HCT116 (cell line): ENCODE measurements at regions not wholly inside any gene's neighbourhood (a gene's known extent, or its start where the extent isn't known, plus 50 kb on each side); places are given as distances from the start of the nearest gene placed in this dataset.

Experiments
- ATAC-seq: fragments of 200-7000 bp; cut with Tn5 transposase; 2 replicates; pipeline ENCODE4 v1.9.1; 2020; ENCODE audit warnings: mild to moderate bottlenecking, moderate library complexity
- BruUV-seq: library from RNA; stranded (reverse); fragments of 400-500 nt; replicated peaks from 2 replicates; lab custom pipeline; 2021; lab: Mats Ljungman, UMichigan
- CTCF ChIA-PET: fragments of 300-600 bp; sonication (Branson Sonifier 250); formaldehyde crosslinking; loops from one replicate; lab custom pipeline; 2021; ENCODE audit warnings: antibody characterized with exemption; lab: Charles Lee
- POLR2A ChIA-PET: fragments of 300-600, 350-600 bp; sonication (Branson Sonifier 250); formaldehyde crosslinking; loops from one replicate; lab custom pipeline; 2021; ENCODE audit warnings: antibody characterized with exemption; lab: Charles Lee
- RAD21 ChIA-PET, 2 experiments: fragments of 300-600 bp; sonication (Branson Sonifier 250); formaldehyde crosslinking; loops; one replicate each; lab custom pipeline; 2023; ENCODE audit warnings: low total read pairs in 2 of 2; ENCODE audit not compliant: uncharacterized antibody in 2 of 2, unreplicated experiment in 2 of 2, low non-redundant PET in 1 of 2; lab: Charles Lee
- DNase-seq: peaks from one replicate; pipeline ENCODE4 v3.0.0-alpha.2; 2010; ENCODE audit warnings: low read depth, low spot score
- H2AFZ ChIP-seq: fragments of 200-600 bp; shearing (Covaris generic), sonication (generic); 2 replicates; pipeline ENCODE4 v1.6.1; 2017; ENCODE audit warnings: low read depth, mixed run types, mixed read lengths, antibody characterized with exemption, low read length; ENCODE audit not compliant: poor library complexity, severe bottlenecking
- H3K27ac ChIP-seq: 2 replicates; pipeline ENCODE4 v1.5.1; 2012; ENCODE audit warnings: low read depth, low read length
- H3K27me3 ChIP-seq: fragments of 200-600 bp; sonication (generic); 2 replicates; pipeline ENCODE4 v1.6.1; 2016; ENCODE audit warnings: mixed run types, low read length, mixed read lengths; ENCODE audit not compliant: insufficient read depth
- H3K36me3 ChIP-seq, 2 experiments: fragments of 200-500 bp in 1 of 2; fragments of 200-600 bp in 1 of 2; sonication (Bioruptor generic) in 1 of 2; sonication (generic) in 1 of 2; 2 replicates each; pipeline versions ENCODE4 v1.5.1 to v1.6.1; 2014 to 2016; ENCODE audit warnings: low read length in 2 of 2, inconsistent platforms in 1 of 2, mixed read lengths in 1 of 2, mixed run types in 1 of 2; ENCODE audit not compliant: insufficient read depth in 2 of 2, control insufficient read depth in 1 of 2
- H3K4me1 ChIP-seq, 2 experiments: fragments of 200-600 bp in 1 of 2; sonication (generic) in 1 of 2; 2 replicates each; pipeline versions ENCODE4 v1.5.1 to v1.6.1; 2012 to 2017; ENCODE audit warnings: low read length in 2 of 2, inconsistent platforms in 1 of 2, mild to moderate bottlenecking in 1 of 2, mixed read lengths in 1 of 2, mixed run types in 1 of 2, moderate library complexity in 1 of 2; ENCODE audit not compliant: insufficient read depth in 2 of 2, control insufficient read depth in 1 of 2
- H3K4me2 ChIP-seq: fragments of 200-600 bp; sonication (generic); 2 replicates; pipeline ENCODE4 v1.6.1; 2017; ENCODE audit warnings: mixed run types, low read length, mixed read lengths
- H3K4me3 ChIP-seq, 2 experiments: fragments of 200-600 bp in 1 of 2; sonication (generic) in 1 of 2; replicated peaks in 1 of 2; 2 replicates each; pipeline ENCODE4 v1.5.1; 2011 to 2016; ENCODE audit warnings: low read length in 2 of 2, control low read depth in 1 of 2, low read depth in 1 of 2, mild to moderate bottlenecking in 1 of 2, mixed read lengths in 1 of 2, mixed run types in 1 of 2
- H3K79me2 ChIP-seq: fragments of 200-600 bp; sonication (generic); 2 replicates; pipeline ENCODE4 v1.6.1; 2017; ENCODE audit warnings: mild to moderate bottlenecking, mixed run types, low read length, moderate library complexity, mixed read lengths; ENCODE audit not compliant: insufficient read depth
- H3K9ac ChIP-seq: fragments of 200-600 bp; sonication (generic); 2 replicates; pipeline ENCODE4 v1.6.1; 2016; ENCODE audit warnings: low read length, mixed read lengths
- H3K9me2 ChIP-seq: fragments of 200-600 bp; sonication (generic), shearing (Covaris generic); 2 replicates; pipeline ENCODE4 v1.6.1; 2017; ENCODE audit warnings: mixed run types, mild to moderate bottlenecking, moderate library complexity; ENCODE audit not compliant: insufficient read depth
- H3K9me3 ChIP-seq, 2 experiments: fragments of 200-500 bp in 1 of 2; fragments of 200-600 bp in 1 of 2; sonication (Bioruptor generic) in 1 of 2; sonication (generic) in 1 of 2; 2 replicates each; pipeline ENCODE4 v1.6.1; 2014 to 2017; ENCODE audit warnings: low read length in 2 of 2, mixed read lengths in 2 of 2, inconsistent platforms in 1 of 2, low read depth in 1 of 2, mild to moderate bottlenecking in 1 of 2, mixed run types in 1 of 2, moderate library complexity in 1 of 2; ENCODE audit not compliant: control insufficient read depth in 1 of 2, insufficient read depth in 1 of 2
- H4K20me1 ChIP-seq: fragments of 200-600 bp; sonication (generic), shearing (Covaris generic); 2 replicates; pipeline ENCODE4 v1.6.1; 2017; ENCODE audit warnings: mixed run types, mild to moderate bottlenecking, moderate library complexity; ENCODE audit not compliant: insufficient read depth
- ATF3 ChIP-seq: IDR thresholded peaks from 2 replicates; pipeline ENCODE4 v1.6.1; 2012
- CBX3 ChIP-seq: IDR thresholded peaks from 2 replicates; pipeline ENCODE4 v1.6.1; 2012; ENCODE audit warnings: low read depth
- CTCF ChIP-seq, 3 experiments: fragments of 200-600 bp in 1 of 3; sonication (generic) in 1 of 3; IDR thresholded peaks in 2 of 3; conservative IDR thresholded peaks in 1 of 3; 2 replicates each; pipeline ENCODE4 v1.5.1; 2012 to 2017; ENCODE audit warnings: low read depth in 2 of 3, low read length in 2 of 3, antibody characterized with exemption in 1 of 3, borderline replicate concordance in 1 of 3, control low read depth in 1 of 3, mild to moderate bottlenecking in 1 of 3, mixed read lengths in 1 of 3, mixed run types in 1 of 3, moderate library complexity in 1 of 3; ENCODE audit not compliant: insufficient read depth in 1 of 3
- EGR1 ChIP-seq: IDR thresholded peaks from 2 replicates; pipeline ENCODE4 v1.6.1; 2012; ENCODE audit warnings: low read depth
- ELF1 ChIP-seq: IDR thresholded peaks from 2 replicates; pipeline ENCODE4 v1.6.1; 2012; ENCODE audit warnings: low read depth, borderline replicate concordance
- EZH2phosphoT487 ChIP-seq: fragments of 200-600 bp; IDR thresholded peaks from 2 replicates; pipeline ENCODE4 v1.6.1; 2018; ENCODE audit warnings: antibody characterized with exemption, borderline replicate concordance
- FOSL1 ChIP-seq: IDR thresholded peaks from 2 replicates; pipeline ENCODE4 v1.6.1; 2012; ENCODE audit warnings: low read depth
- JUND ChIP-seq: IDR thresholded peaks from 2 replicates; pipeline ENCODE4 v1.6.1; 2012
- MAX ChIP-seq: IDR thresholded peaks from 2 replicates; pipeline ENCODE4 v1.6.1; 2012
- POLR2A ChIP-seq: IDR thresholded peaks from 2 replicates; pipeline ENCODE4 v1.7.0; 2011; ENCODE audit warnings: borderline replicate concordance; ENCODE audit not compliant: insufficient read depth, insufficient read length; ENCODE audit errors: extremely low read depth
- POLR2AphosphoS5 ChIP-seq: IDR thresholded peaks from 2 replicates; pipeline ENCODE4 v1.6.1; 2011; ENCODE audit warnings: mild to moderate bottlenecking, low read depth, low read length, moderate library complexity
- RAD21 ChIP-seq: IDR thresholded peaks from 2 replicates; pipeline ENCODE4 v1.6.1; 2012; ENCODE audit warnings: low read depth, mild to moderate bottlenecking
- REST ChIP-seq: IDR thresholded peaks from 2 replicates; pipeline ENCODE4 v1.6.1; 2012; ENCODE audit warnings: low read depth
- SIN3A ChIP-seq: IDR thresholded peaks from 2 replicates; pipeline ENCODE4 v1.6.1; 2012; ENCODE audit warnings: low read depth
- SP1 ChIP-seq: IDR thresholded peaks from 2 replicates; pipeline ENCODE4 v1.6.1; 2012; ENCODE audit warnings: low read depth
- SRF ChIP-seq: IDR thresholded peaks from 2 replicates; pipeline ENCODE4 v1.6.1; 2012; ENCODE audit warnings: low read depth
- TCF7L2 ChIP-seq: IDR thresholded peaks from 2 replicates; pipeline ENCODE4 v1.7.0; 2011; ENCODE audit warnings: borderline replicate concordance, inconsistent platforms; ENCODE audit not compliant: insufficient read depth, insufficient read length; ENCODE audit errors: extremely low read depth
- ZBTB33 ChIP-seq: IDR thresholded peaks from 2 replicates; pipeline ENCODE4 v1.6.1; 2011; ENCODE audit warnings: mild to moderate bottlenecking, low read length, moderate library complexity; ENCODE audit not compliant: insufficient replicate concordance; ENCODE audit errors: extremely low read depth
- ZFX ChIP-seq: fragments of 450-650 bp; IDR thresholded peaks from 2 replicates; pipeline ENCODE4 v1.6.1; 2017
- ZNF274 ChIP-seq: fragments of 200-500 bp; sonication (Bioruptor generic); IDR thresholded peaks from 2 replicates; pipeline ENCODE4 v1.6.1; 2014; ENCODE audit warnings: mild to moderate bottlenecking, low read depth, low read length, inconsistent platforms
- intact Hi-C: fragments of 100-400 bp; cut with micrococcal nuclease; formaldehyde crosslinking; loops from 2 replicates; pipeline ENCODE4 v1.10.0; 2022

- TF ChIP-seq REST (no peak), POLR2A (no peak), ZNF274 (no peak), SP1 (no peak), TCF7L2 (no peak), ZFX (no peak), EZH2phosphoT487 (no peak), POLR2AphosphoS5 (no peak), CTCF (IDR thresholded peaks at IDR 0.05 in 2 of 3, conservative IDR thresholded peaks at IDR 0.05 in 1 of 3; ENCODE audit: borderline replicate concordance in 1 of 3, insufficient read depth in 1 of 3, low read depth in 2 of 3, low read length in 2 of 3) (no peak), SIN3A (no peak), JUND (no peak), ELF1 (no peak), ZBTB33 (no peak), ATF3 (no peak), CBX3 (no peak), MAX (no peak), EGR1 (no peak), SRF (no peak), RAD21 (no peak), FOSL1 (no peak)
- RAD21 ChIA-PET, result no interaction called here
These were observed 209.3 kb downstream of the CD47 start for GRCh38 chr3:107881509-107881908.

More at GRCh38 chr3:107881509-107881908, 209.3 kb downstream of the CD47 start:
- H3K9me2 ChIP-seq, result no peaks in the 10 kb centered on the region
- no TSS peak for BruUV-seq
- H3K27me3 ChIP-seq, result no peaks in the 10 kb centered on the region
- DNase-seq, result no peak
- no peaks in the 10 kb centered on the region for H3K9me3 ChIP-seq
- H3K27ac ChIP-seq, result no peak overlapping the region
- CTCF ChIA-PET, result no interaction called here
- no peak overlapping the region for H3K9ac ChIP-seq
- no peaks in the 10 kb centered on the region for H3K4me1 ChIP-seq
- no peaks in the 10 kb centered on the region for H3K79me2 ChIP-seq
- H3K4me2 ChIP-seq, result no peak overlapping the region
- H4K20me1 ChIP-seq, result no peaks in the 10 kb centered on the region
- H2AFZ ChIP-seq, result no peak overlapping the region
- intact Hi-C loops, result no loop called here
- no peaks in the 10 kb centered on the region for H3K36me3 ChIP-seq
- POLR2A ChIA-PET, result no interaction called here
- H3K4me3 ChIP-seq, result no peak overlapping the region
- no peak for ATAC-seq
